Chondrocyte (in vitro differentiated cells): ENCODE measurements at regions not wholly inside any gene's neighbourhood (a gene's known extent, or its start where the extent isn't known, plus 50 kb on each side); places are given as distances from the start of the nearest gene placed in this dataset.

Experiments used
- DNase-seq: peaks from one replicate; pipeline ENCODE4 v3.0.0; 2021; ENCODE audit warnings: mixed read lengths, low spot score
- H3K27ac Mint-ChIP-seq: one replicate; pipeline ENCODE4 v1.8.0; 2021; ENCODE audit warnings: mild to moderate bottlenecking, moderate library complexity, mixed read lengths; ENCODE audit not compliant: unreplicated experiment
- H3K27me3 Mint-ChIP-seq: 2 replicates; pipeline ENCODE4 v1.8.0; 2021; ENCODE audit warnings: low read depth, mixed read lengths
- H3K36me3 Mint-ChIP-seq: 2 replicates; pipeline ENCODE4 v1.8.0; 2021; ENCODE audit warnings: low read depth, mixed read lengths
- H3K4me1 Mint-ChIP-seq: 2 replicates; pipeline ENCODE4 v1.8.0; 2021; ENCODE audit warnings: low read depth, mild to moderate bottlenecking, mixed read lengths
- H3K4me3 Mint-ChIP-seq: one replicate; pipeline ENCODE4 v1.8.0; 2021; ENCODE audit warnings: mild to moderate bottlenecking, moderate library complexity, mixed read lengths; ENCODE audit not compliant: unreplicated experiment
- H3K9me3 Mint-ChIP-seq: 2 replicates; pipeline ENCODE4 v1.8.0; 2021; ENCODE audit warnings: low read depth, mixed read lengths
- CTCF ChIP-seq: fragments of 200-600 bp; sonication (generic); IDR thresholded peaks from 2 replicates; pipeline ENCODE4 v1.5.0; 2021; ENCODE audit warnings: antibody characterized with exemption, mild to moderate bottlenecking, moderate library complexity

GRCh38 chr6:139639507-139639906, 265.1 kb upstream of the CITED2 start:
- H3K27me3 Mint-ChIP-seq, result no peaks in the 10 kb centered on the region
- H3K4me1 Mint-ChIP-seq, result peaks cover 21% of the 10 kb centered on the region
- no peaks in the 10 kb centered on the region for H3K9me3 Mint-ChIP-seq
- DNase-seq, result no peak
- TF ChIP-seq CTCF, result no peak
- no peak overlapping the region for H3K27ac Mint-ChIP-seq
- no peaks in the 10 kb centered on the region for H3K36me3 Mint-ChIP-seq
- no peak overlapping the region for H3K4me3 Mint-ChIP-seq

DNA sequence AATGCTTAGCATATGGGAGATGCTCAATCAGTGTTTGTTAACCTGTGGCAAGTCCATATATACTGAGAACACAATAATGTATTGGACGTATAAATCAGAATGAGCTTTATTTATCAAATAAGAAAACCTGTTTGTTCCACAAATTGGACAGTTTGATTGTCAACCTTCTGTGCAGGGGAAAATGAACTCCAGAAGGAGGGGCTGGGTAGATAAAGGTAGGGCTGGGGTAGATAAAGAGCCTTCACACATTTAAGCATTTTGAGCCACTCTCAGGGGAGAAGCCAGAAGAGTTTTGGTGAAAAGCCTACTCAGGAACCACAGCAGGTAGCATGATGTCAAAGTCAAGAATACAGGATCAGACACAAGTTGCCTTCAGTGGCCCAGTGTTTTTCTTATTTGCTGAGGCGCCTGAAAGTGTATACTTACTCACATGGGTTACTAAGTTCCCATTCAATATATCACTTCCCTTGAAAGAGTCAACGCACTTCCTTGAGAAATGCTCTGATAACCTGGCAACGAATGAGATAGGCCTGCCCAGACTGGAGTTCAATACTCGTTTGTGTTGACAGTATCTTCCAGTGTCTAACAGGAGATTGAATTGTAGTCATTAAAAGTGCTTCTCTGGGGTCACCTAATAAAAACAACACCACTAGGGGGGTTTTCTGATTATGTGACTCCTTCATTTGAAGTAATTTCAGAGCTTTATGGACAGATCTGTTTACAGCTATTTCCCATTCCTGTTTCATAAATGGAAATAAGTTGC, 263.9 kb upstream of the CITED2 start:
- Mint-ChIP-seq H3K27ac (no peak overlapping the region), H3K4me1 (peaks cover 13% of the 10 kb centered on the region), H3K27me3 (no peaks in the 10 kb centered on the region), H3K36me3 (no peaks in the 10 kb centered on the region), H3K9me3 (no peaks in the 10 kb centered on the region), H3K4me3 (no peak overlapping the region)
- no peak for DNase-seq
- no peak for TF ChIP-seq CTCF

GRCh38 chr6:139637766-139638165, 263.3 kb upstream of the CITED2 start:
- H3K27me3 Mint-ChIP-seq, result no peaks in the 10 kb centered on the region
- no peaks in the 10 kb centered on the region for H3K36me3 Mint-ChIP-seq
- H3K4me3 Mint-ChIP-seq, result no peak overlapping the region
- DNase-seq, result no peak
- H3K27ac Mint-ChIP-seq, result no peak overlapping the region
- peaks cover 13% of the 10 kb centered on the region for H3K4me1 Mint-ChIP-seq
- H3K9me3 Mint-ChIP-seq, result no peaks in the 10 kb centered on the region
- TF ChIP-seq CTCF, result no peak

GRCh38 chr6:139636391-139636790, 261.9 kb upstream of the CITED2 start:
- Mint-ChIP-seq H3K27ac (no peak overlapping the region), H3K4me1 (peaks cover 11% of the 10 kb centered on the region), H3K4me3 (no peak overlapping the region), H3K27me3 (no peaks in the 10 kb centered on the region), H3K36me3 (no peaks in the 10 kb centered on the region), H3K9me3 (no peaks in the 10 kb centered on the region)
- TF ChIP-seq CTCF, result no peak
- DNase-seq, result no peak

DNA sequence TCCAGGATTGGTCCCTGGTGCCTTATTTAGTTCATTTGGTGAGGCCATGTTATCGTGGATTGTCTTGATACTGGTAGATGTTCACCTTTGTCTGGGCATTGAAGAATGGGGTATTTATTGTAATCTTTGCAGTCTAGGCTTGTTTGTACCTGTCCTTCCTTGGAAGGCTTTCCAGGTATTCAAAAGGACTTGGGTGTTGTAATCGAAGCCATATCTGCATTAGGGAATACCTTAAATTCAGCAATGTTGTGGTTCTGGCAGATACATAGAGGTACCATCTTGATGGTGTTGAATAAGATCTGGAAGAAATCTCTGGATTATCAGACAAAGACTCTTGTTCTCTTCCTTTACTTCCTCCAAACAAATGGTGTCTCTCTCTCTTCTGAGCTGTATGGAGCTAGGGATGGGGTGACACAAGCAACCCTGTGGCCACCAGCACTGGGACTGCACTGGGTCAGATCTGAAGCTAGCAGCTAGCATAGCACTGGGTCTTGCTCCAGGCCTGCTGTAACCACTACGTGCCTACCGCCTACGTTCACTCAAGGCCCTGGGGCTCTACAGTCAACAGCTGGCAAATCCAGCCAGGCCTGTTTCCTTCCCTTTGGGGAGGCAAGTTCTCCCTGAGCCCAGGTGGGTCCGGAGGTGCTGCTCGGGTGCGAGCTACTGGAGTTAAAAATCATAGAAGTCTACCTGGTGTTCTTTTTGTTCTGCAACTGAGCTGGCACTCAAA, 261.1 kb upstream of the CITED2 start:
- Mint-ChIP-seq H3K9me3 (peaks cover 7% of the 10 kb centered on the region), H3K4me1 (peaks cover 5% of the 10 kb centered on the region), H3K27me3 (no peaks in the 10 kb centered on the region), H3K27ac (no peak overlapping the region), H3K36me3 (peaks cover 3% of the 10 kb centered on the region), H3K4me3 (no peak overlapping the region)
- TF ChIP-seq CTCF, result no peak
- DNase-seq, result no peak
